Neural progenitor cell (in vitro differentiated cells): ENCODE measurements at regions not wholly inside any gene's neighbourhood (a gene's known extent, or its start where the extent isn't known, plus 50 kb on each side); places are given as distances from the start of the nearest gene placed in this dataset.

Experiments used
- CTCF ChIP-seq: fragments of 200-600 bp; sonication (generic); IDR thresholded peaks from 2 replicates; pipeline ENCODE4 v1.5.1; 2017; ENCODE audit warnings: antibody characterized with exemption, mild to moderate bottlenecking
- EZH2phosphoT487 ChIP-seq: fragments of 200-600 bp; sonication (generic); IDR thresholded peaks from 2 replicates; pipeline ENCODE4 v1.6.1; 2017; ENCODE audit warnings: antibody characterized with exemption

GRCh38 chr3:124374583-124374982 lies 355.7 kb upstream of the UMPS start:
- TF ChIP-seq EZH2phosphoT487 (no peak), CTCF (no peak)
